DMS53 treated with DMSO at 0.1 percent for 48 hours (cell line): ENCODE measurements at regions not wholly inside any gene's neighbourhood (a gene's known extent, or its start where the extent isn't known, plus 50 kb on each side); places are given as distances from the start of the nearest gene placed in this dataset.

Experiments
- DNase-seq: peaks from one replicate; lab custom pipeline; 2025; ENCODE audit not compliant: unreplicated experiment; lab: John Stamatoyannopoulos, UW

DNA sequence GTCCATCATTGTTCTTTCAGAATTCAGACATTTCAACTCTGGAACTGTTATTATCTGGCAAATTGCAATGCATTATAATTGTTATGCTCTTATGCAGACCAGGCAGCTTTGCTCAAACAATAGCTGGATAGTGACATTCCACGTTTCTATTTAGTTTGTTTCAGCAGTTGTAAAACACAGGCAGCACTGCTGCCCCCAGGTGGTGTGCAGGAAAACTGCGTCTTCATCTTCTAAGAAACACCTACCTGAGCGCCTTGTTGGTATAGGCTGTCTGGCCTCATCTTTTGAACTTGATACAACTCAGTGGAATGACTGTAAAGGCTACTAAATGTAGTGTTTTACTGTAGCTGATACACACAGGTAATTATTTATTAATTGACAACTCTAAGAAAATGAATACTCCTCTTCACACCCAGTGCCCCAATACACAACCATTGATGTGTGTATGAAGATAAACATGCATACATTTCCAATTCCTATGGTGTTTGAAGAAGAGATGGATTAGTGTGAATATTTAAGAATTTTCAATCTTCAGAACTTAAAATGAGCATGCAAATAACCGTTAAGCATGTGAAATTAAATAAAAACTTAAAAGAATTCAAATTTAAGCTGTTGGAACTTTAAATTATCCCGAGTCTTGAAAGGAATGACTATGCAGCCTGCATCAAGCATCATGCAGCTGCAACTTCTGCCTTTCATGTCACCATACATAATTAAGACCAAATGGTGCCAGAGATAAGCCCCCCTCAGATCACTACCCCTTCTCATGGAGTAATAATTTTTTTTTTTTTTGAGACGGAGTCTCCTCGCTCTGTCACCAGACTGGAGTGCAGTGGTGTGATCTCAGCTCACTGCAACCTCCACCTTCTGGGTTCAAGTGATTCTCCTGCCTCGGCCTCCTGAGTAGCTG, 85.6 kb downstream of the CD8B2 start:
- peak; percentile 36 for DNase-seq

- no peak for DNase-seq
Measured at GRCh38 chr2:106573773-106574172, 86.6 kb downstream of the CD8B2 start.

DNA sequence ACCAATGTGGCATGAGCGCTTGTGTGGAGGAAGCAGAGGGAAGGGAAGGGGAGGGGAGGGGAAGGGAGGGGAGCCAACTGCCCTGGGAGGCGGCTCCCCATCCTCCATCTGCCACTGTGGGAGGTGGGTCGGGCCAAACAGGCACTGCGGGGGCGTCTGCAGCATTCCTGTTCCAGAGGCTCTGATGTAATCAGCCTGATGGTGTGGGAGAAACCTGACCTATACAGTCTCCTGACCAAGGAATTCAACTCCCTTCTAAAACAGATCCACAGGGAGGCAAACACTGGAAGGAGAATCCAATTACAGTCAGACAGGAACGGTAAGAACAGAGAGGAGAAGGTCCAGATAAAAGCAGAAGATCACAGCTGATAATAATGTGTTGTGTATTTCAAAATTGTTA, 88.8 kb downstream of the CD8B2 start:
- DNase-seq: no peak

- DNase-seq: no peak
Measured at GRCh38 chr2:106577255-106577651, 90.1 kb downstream of the CD8B2 start.

DNA sequence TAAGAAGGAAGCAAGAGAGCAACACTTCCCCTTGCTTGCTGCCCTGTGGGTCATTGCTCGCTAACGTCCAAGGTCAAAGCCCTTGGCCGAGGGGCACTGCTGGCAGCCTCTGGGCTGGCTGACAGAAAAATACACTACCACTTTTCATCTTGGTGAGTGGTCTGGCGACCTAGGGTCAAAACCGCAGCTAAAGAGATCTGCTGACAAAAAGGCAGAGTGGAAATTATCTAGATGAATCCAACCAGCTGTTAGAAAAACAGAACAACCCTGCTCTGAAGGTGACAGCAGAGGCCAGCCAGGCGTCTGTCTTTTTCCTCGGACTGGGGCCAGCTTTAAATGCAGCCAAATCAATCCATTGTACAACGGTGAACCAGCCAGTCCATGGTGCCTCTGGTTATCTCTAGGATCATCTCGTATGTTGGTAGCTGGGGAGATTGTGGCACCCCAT, 92.6 kb downstream of the CD8B2 start:
- no peak for DNase-seq

GRCh38 chr2:106580241-106580640, 93.1 kb downstream of the CD8B2 start:
- no peak for DNase-seq

DNA sequence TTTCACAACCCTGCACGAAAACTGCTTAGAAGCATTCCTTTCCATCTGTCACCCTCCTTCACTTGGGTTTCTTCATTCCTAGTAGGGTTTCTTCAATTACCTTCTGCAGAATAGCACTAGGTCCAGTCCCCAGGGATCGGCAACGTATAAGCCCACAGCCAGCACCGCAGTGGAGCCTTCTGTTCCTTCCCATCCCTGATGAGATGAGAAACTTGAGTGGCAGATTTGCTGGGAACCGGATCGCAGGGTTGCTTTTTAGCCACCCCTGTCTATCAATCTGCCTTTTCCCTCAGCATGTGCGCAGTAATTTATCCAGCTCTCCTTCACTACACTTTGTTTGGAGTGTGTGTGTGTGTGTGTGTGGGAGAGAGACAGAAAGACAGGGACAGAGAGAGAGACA, 94.2 kb downstream of the CD8B2 start:
- no peak for DNase-seq

DNA sequence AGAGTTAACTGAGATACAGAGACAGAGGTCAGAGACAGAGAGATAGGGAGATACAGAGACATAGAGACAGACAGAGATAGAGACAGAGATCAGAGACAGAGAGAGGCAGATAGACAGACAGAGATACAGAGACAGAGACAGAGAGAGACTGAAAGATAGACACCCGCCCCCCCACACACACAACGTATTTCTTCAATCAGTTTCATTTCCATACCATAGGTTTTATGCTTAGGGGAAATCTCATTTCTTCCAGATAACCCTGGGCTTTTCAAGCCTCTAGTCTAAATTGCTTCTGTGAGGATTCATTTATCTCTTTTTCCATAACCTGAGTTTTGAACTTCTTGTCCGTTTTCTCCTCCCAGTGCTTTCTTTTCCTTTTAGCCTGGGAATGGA, 94.6 kb downstream of the CD8B2 start:
- DNase-seq: no peak

- peak; percentile 82 for DNase-seq
Measured at GRCh38 chr2:106582148-106583143, 95.3 kb downstream of the CD8B2 start.

DNA sequence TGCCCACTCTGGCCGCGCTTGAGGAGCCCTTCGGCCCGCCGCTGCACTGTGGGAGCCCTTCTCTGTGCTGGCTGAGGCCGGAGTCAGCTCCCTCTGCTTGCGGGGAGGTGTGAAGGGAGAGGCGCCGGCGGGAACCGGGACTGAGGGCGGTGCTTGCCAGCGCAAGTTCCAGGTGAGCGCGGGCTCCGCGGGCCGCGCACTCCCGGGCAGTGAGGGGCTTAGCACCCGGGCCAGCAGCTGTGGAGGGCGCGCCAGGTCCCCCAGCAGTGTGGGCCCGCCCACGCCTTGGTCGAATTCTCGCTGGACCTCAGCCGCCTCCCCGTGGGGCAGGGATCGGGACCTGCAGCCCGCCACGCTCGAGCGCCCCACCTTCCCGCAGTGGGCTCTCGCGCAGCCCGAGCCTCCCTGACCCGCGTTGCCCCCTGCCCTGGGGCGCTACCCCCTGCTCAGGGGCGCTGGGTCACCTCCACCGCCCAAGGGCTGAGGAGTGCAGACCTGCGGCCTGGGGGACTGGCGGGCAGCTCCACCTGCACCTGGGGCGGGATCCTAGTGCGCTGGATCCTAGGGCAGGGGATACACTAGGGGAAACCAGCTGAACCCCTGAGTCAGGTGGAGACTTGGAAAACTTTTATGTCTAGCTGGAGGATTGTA, 97.3 kb downstream of the CD8B2 start:
- DNase-seq: no peak

GRCh38 chr2:106596844-106597243, 109.7 kb downstream of the CD8B2 start:
- DNase-seq: no peak

DNA sequence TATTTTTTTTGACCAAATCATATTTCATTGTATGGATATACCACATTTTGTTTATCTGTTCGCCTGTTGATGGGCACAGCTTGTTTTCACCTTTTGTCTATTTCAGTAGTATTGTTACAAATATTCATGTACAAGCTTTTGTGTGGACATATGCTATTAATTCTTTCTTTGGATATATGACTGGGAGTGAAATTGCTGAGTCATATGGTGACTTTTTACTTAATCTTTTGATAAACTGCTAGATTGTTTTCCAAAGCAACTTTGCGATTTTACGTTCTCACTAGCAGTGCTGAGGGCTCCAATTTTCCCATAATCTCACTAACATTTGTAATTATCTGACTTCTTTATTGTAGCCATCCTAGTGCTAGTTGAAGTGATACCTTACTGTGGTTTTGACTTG, 112.4 kb downstream of the CD8B2 start:
- DNase-seq: no peak

DNA sequence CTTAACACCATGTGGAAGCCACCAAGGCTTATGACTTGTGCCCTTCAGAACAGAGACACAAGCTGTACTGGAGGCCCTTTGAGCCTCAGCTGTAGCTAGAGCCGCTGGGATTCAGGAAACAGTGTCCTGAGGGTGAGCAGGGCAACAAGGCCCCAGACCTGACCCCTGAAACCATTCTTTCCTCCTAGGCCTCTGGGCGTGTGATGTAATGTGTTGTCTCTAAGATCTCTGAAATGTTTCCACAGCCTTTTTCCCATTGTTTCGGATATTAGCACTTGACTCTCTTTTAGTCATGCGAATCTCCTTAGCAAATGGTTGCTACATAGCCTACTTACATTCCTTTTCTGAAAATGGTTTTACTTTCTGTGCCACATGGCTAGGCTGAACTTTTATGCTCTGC, 114.9 kb downstream of the CD8B2 start:
- DNase-seq: no peak

GRCh38 chr2:106606652-106607051, 119.5 kb downstream of the CD8B2 start:
- no peak for DNase-seq

DNA sequence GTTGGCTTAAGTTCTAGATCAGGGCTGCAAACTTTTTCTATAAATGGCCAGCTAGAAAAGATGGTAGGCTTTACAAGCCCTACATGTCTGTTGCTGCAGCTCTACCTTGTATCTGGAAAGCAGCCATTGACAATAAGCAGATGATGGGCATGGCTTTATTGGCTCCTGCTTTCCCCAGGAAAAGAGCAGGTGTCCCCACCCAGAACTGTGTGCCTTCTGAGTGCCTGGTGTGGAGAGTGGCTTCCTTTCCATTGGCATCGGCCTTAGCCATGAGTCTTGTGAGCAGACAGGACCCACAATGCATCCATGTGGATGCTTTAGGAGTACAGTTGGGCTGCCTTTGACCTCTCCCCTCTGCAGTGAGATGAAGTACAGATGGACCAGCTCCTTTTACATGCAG, 120.2 kb downstream of the CD8B2 start:
- no peak for DNase-seq

- DNase-seq: no peak
Measured at GRCh38 chr2:106609780-106610179, 122.6 kb downstream of the CD8B2 start.

DNA sequence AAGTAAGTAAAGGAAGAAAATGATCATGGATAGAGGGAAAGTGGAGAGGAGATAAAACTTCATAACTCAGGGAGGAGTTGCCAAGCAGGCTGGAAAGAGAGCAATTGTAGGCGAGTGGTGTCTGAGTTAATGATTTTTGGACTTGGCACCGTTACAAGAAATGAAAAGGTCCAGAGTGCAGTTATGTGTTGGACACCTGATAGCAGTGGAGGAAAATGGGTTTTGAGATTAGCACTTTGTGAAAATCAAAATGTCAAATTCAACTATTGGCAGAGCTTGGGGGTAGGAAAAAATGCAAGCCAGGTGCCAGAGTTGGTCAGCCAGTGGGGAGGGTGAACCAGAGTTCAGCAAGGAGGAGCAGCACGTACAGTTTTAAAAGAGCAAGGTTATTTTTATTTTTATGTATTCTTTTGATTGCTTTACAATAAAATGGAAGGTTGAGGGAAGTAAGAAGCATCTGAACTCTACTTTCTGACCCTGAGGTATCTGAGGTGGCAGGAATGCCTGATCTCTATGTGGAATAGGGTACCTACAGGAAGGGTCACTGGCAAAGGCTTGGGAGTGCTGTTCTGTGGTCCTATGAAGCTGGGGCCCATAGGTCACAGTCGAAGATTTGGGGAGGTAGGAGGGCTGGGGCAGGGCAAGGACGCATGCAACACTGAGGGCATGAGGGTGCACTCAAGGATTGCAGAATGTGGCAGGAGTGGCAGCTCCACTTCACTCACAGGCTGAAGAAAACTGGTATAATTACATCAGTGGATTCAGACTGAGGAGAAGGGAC, 127.5 kb downstream of the CD8B2 start:
- no peak for DNase-seq

DNA sequence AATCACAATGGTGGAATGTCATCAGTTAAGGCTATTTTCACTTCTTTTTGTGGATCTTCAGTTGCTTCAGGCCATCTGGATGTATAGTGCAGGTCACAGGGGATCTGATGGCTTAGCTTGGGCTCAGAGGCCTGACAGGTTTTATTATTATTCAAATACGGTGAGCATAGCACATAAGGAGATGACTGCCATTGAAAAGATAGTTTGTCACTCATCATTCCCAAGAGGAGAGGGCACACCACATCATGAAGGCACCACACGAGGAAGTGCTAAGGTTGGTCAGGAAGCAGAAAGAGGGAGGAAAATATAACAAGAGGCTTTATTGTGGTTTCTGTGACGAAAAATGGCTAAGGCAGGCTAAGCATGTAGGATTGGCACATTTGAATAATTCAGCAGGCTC, 131.4 kb downstream of the CD8B2 start:
- no peak for DNase-seq

GRCh38 chr2:106623456-106623855, 136.3 kb downstream of the CD8B2 start:
- no peak for DNase-seq

DNA sequence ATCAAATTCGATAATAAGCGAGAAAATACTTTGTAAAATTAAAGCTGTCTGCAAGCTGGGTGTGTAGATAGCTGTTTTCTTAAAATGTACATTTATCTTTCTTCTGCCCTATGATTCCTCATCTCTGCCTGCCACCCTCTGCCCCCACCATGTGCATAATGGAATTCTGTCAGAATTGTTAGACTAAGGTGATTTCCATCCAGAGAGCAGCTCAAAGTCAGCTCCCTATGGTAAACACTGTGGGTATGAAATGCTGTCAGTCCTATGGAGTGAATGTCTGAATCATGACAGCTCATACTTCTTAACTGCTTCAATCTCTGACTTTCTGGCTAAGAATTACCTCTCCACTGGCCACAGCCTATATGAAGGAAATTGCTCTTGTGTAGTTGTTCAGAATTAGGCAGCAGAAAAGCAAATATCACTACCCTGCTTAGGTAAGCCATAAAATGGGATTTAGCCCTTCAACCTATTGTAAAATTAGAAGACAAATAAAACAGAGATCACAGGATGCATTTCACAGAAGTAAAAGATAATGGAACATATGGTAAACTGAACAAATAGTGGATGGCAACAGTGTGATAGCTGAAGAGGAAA, 137.7 kb downstream of the CD8B2 start:
- no peak for DNase-seq
